IPS DF 6.9 (cell line): ENCODE measurements at regions not wholly inside any gene's neighbourhood (a gene's known extent, or its start where the extent isn't known, plus 50 kb on each side); places are given as distances from the start of the nearest gene placed in this dataset.

ENCODE experiments used
- DNase-seq: peaks from one replicate; pipeline ENCODE4 v3.0.0-alpha.2; 2013; ENCODE audit warnings: low read depth, low spot score
- H3K27ac ChIP-seq: one replicate; pipeline ENCODE4 v1.5.1; 2013; ENCODE audit warnings: low read length, control low read depth
- H3K27me3 ChIP-seq: 2 replicates; pipeline ENCODE4 v1.6.1; 2013; ENCODE audit warnings: mild to moderate bottlenecking, low read length; ENCODE audit not compliant: control insufficient read depth, insufficient read depth
- H3K36me3 ChIP-seq: 2 replicates; pipeline ENCODE4 v1.6.1; 2013; ENCODE audit warnings: low read length; ENCODE audit not compliant: control insufficient read depth, insufficient read depth
- H3K4me1 ChIP-seq: 2 replicates; pipeline ENCODE4 v1.6.1; 2013; ENCODE audit warnings: low read length; ENCODE audit not compliant: control insufficient read depth, insufficient read depth
- H3K4me3 ChIP-seq: 2 replicates; pipeline ENCODE4 v1.5.1; 2013; ENCODE audit warnings: mild to moderate bottlenecking, low read length
- H3K9me3 ChIP-seq: 2 replicates; pipeline ENCODE4 v1.6.1; 2013; ENCODE audit warnings: low read length, inconsistent platforms; ENCODE audit not compliant: control insufficient read depth, insufficient read depth
- WGBS: extraction: QIAGEN DNeasy Blood & Tissue Kit; methylation state at CpG from one replicate; pipeline ENCODE4 v1.1.7; 2013; ENCODE audit warnings: mixed read lengths, missing lambda C conversion rate; ENCODE audit not compliant: insufficient read length, insufficient coverage; 5-methylcytosine and 5-hydroxymethylcytosine counted together

- Histone ChIP-seq H3K36me3 (no peaks in the 10 kb centered on the region), H3K27ac (no peak overlapping the region), H3K4me1 (no peaks in the 10 kb centered on the region), H3K9me3 (no peaks in the 10 kb centered on the region), H3K4me3 (no peak overlapping the region), H3K27me3 (no peaks in the 10 kb centered on the region)
- no CpG with 5 or more reads among the region's 7 CpGs for WGBS
- no peak for DNase-seq
Observed at GRCh38 chr10:121189066-121189465, 337.9 kb downstream of the WDR11 start.

GRCh38 chr10:121194696-121195523 lies 343.7 kb downstream of the WDR11 start:
- Histone ChIP-seq H3K27ac (no peak overlapping the region), H3K27me3 (no peaks in the 10 kb centered on the region), H3K9me3 (no peaks in the 10 kb centered on the region), H3K4me3 (no peak overlapping the region), H3K4me1 (no peaks in the 10 kb centered on the region), H3K36me3 (no peaks in the 10 kb centered on the region)
- no peak for DNase-seq
- WGBS = no CpG with 5 or more reads among the region's 10 CpGs

GRCh38 chr10:121195524-121195910 lies 344.4 kb downstream of the WDR11 start:
- no CpG with 5 or more reads among the region's 8 CpGs for WGBS
- Histone ChIP-seq H3K36me3 (no peaks in the 10 kb centered on the region), H3K4me3 (no peak overlapping the region), H3K4me1 (no peaks in the 10 kb centered on the region), H3K27me3 (no peaks in the 10 kb centered on the region), H3K9me3 (no peaks in the 10 kb centered on the region), H3K27ac (no peak overlapping the region)
- DNase-seq = no peak

GRCh38 chr10:121199081-121199480 lies 347.9 kb downstream of the WDR11 start:
- Histone ChIP-seq H3K4me3 (no peak overlapping the region), H3K27me3 (no peaks in the 10 kb centered on the region), H3K27ac (no peak overlapping the region), H3K36me3 (no peaks in the 10 kb centered on the region), H3K9me3 (no peaks in the 10 kb centered on the region), H3K4me1 (no peaks in the 10 kb centered on the region)
- no peak for DNase-seq

GRCh38 chr10:121205625-121206024 lies 354.5 kb downstream of the WDR11 start:
- Histone ChIP-seq H3K4me3 (no peak overlapping the region), H3K9me3 (no peaks in the 10 kb centered on the region), H3K27me3 (no peaks in the 10 kb centered on the region), H3K4me1 (no peaks in the 10 kb centered on the region), H3K27ac (no peak overlapping the region), H3K36me3 (no peaks in the 10 kb centered on the region)
- WGBS = no CpG with 5 or more reads among the region's 2 CpGs
- no peak for DNase-seq

- no peaks in the 10 kb centered on the region for H3K4me1 ChIP-seq
- no peak overlapping the region for H3K27ac ChIP-seq
- DNase-seq = no peak
- no peak overlapping the region for H3K4me3 ChIP-seq
- H3K27me3 ChIP-seq = no peaks in the 10 kb centered on the region
- no peaks in the 10 kb centered on the region for H3K36me3 ChIP-seq
- WGBS = no CpG with 5 or more reads among the region's 2 CpGs
- no peaks in the 10 kb centered on the region for H3K9me3 ChIP-seq
Observed at GRCh38 chr10:121211446-121211845, 360.3 kb downstream of the WDR11 start.

GRCh38 chr10:121213437-121213836 lies 362.3 kb downstream of the WDR11 start:
- no peak overlapping the region for H3K27ac ChIP-seq
- no peaks in the 10 kb centered on the region for H3K27me3 ChIP-seq
- H3K4me3 ChIP-seq = no peak overlapping the region
- WGBS = no CpG with 5 or more reads among the region's 4 CpGs
- no peaks in the 10 kb centered on the region for H3K4me1 ChIP-seq
- no peaks in the 10 kb centered on the region for H3K36me3 ChIP-seq
- DNase-seq = no peak
- no peaks in the 10 kb centered on the region for H3K9me3 ChIP-seq

- DNase-seq = no peak
- no peak overlapping the region for H3K4me3 ChIP-seq
- H3K9me3 ChIP-seq = no peaks in the 10 kb centered on the region
- H3K27ac ChIP-seq = no peak overlapping the region
- H3K27me3 ChIP-seq = no peaks in the 10 kb centered on the region
- H3K4me1 ChIP-seq = no peaks in the 10 kb centered on the region
- WGBS = no CpG with 5 or more reads among the region's 2 CpGs
- no peaks in the 10 kb centered on the region for H3K36me3 ChIP-seq
Observed at GRCh38 chr10:121216295-121216694, 365.1 kb downstream of the WDR11 start.

GRCh38 chr10:121216721-121217181 lies 365.6 kb downstream of the WDR11 start:
- no CpG with 5 or more reads among the region's 8 CpGs for WGBS
- H3K27ac ChIP-seq = no peak overlapping the region
- H3K4me3 ChIP-seq = no peak overlapping the region
- no peaks in the 10 kb centered on the region for H3K9me3 ChIP-seq
- H3K36me3 ChIP-seq = no peaks in the 10 kb centered on the region
- H3K4me1 ChIP-seq = no peaks in the 10 kb centered on the region
- DNase-seq = no peak
- no peaks in the 10 kb centered on the region for H3K27me3 ChIP-seq

- no peak overlapping the region for H3K27ac ChIP-seq
- no peaks in the 10 kb centered on the region for H3K4me1 ChIP-seq
- DNase-seq = no peak
- whole genome bisulfite sequencing = no CpG with 5 or more reads among the region's 7 CpGs
- H3K27me3 ChIP-seq = no peaks in the 10 kb centered on the region
- H3K9me3 ChIP-seq = no peaks in the 10 kb centered on the region
- no peak overlapping the region for H3K4me3 ChIP-seq
- H3K36me3 ChIP-seq = no peaks in the 10 kb centered on the region
Observed at GRCh38 chr10:121217331-121217730, 366.2 kb downstream of the WDR11 start.

GRCh38 chr10:121221072-121221471 lies 369.9 kb downstream of the WDR11 start:
- Histone ChIP-seq H3K4me3 (no peak overlapping the region), H3K4me1 (no peaks in the 10 kb centered on the region), H3K27ac (no peak overlapping the region), H3K9me3 (no peaks in the 10 kb centered on the region), H3K36me3 (no peaks in the 10 kb centered on the region), H3K27me3 (no peaks in the 10 kb centered on the region)
- no CpG with 5 or more reads among the region's 3 CpGs for WGBS
- DNase-seq = no peak
